Astrocyte (in vitro differentiated cells and primary cell): ENCODE measurements at regions not wholly inside any gene's neighbourhood (a gene's known extent, or its start where the extent isn't known, plus 50 kb on each side); places are given as distances from the start of the nearest gene placed in this dataset.

Experiments used
- DNase-seq: peaks from one replicate; pipeline ENCODE4 v3.0.0-alpha.2; 2010; ENCODE audit warnings: low read depth
- FAIRE-seq: peaks from 2 replicates; lab custom pipeline; 2011; peaks lifted over from hg19 to GRCh38; lab: Jason Lieb, UNC
- H2AFZ ChIP-seq: 2 replicates; pipeline ENCODE4 v1.6.0; 2012; ENCODE audit warnings: low read depth, low read length, inconsistent platforms
- H3K27ac ChIP-seq: 2 replicates; pipeline ENCODE4 v1.5.1; 2011; ENCODE audit warnings: low read depth, low read length, inconsistent platforms
- H3K27me3 ChIP-seq: 2 replicates; pipeline ENCODE4 v1.6.0; 2011; ENCODE audit warnings: low read length, inconsistent platforms; ENCODE audit not compliant: insufficient read depth
- H3K36me3 ChIP-seq: 2 replicates; pipeline ENCODE4 v1.5.1; 2011; ENCODE audit warnings: low read length, inconsistent platforms; ENCODE audit not compliant: insufficient read depth
- H3K4me1 ChIP-seq: 2 replicates; pipeline ENCODE4 v1.5.1; 2011; ENCODE audit warnings: low read length, inconsistent platforms; ENCODE audit not compliant: insufficient read depth
- H3K4me2 ChIP-seq: 2 replicates; pipeline ENCODE4 v1.6.0; 2012; ENCODE audit warnings: low read length, inconsistent platforms
- H3K4me3 ChIP-seq: 2 replicates; pipeline ENCODE4 v1.5.1; 2011; ENCODE audit warnings: low read depth, mild to moderate bottlenecking, low read length, inconsistent platforms; ENCODE audit not compliant: insufficient read depth
- H3K79me2 ChIP-seq: 2 replicates; pipeline ENCODE4 v1.6.0; 2012; ENCODE audit warnings: mild to moderate bottlenecking, low read length, inconsistent platforms; ENCODE audit not compliant: insufficient read depth
- H3K9ac ChIP-seq: 2 replicates; pipeline ENCODE4 v1.6.0; 2012; ENCODE audit warnings: mild to moderate bottlenecking, low read length, inconsistent platforms
- H3K9me3 ChIP-seq: 2 replicates; pipeline ENCODE4 v1.5.1; 2012; ENCODE audit warnings: low read depth, mild to moderate bottlenecking, low read length, inconsistent platforms; ENCODE audit not compliant: insufficient read depth
- H4K20me1 ChIP-seq: 2 replicates; pipeline ENCODE4 v1.6.0; 2012; ENCODE audit warnings: low read length, inconsistent platforms; ENCODE audit not compliant: insufficient read depth
- H3K27ac Mint-ChIP-seq: one replicate; pipeline ENCODE4 v1.8.0; 2021; ENCODE audit warnings: mild to moderate bottlenecking, mixed read lengths; ENCODE audit not compliant: unreplicated experiment
- H3K27me3 Mint-ChIP-seq: one replicate; pipeline ENCODE4 v1.8.0; 2021; ENCODE audit warnings: low read depth, mixed read lengths; ENCODE audit not compliant: unreplicated experiment
- H3K36me3 Mint-ChIP-seq: one replicate; pipeline ENCODE4 v1.8.0; 2021; ENCODE audit warnings: low read depth, mixed read lengths; ENCODE audit not compliant: unreplicated experiment
- H3K4me1 Mint-ChIP-seq: one replicate; pipeline ENCODE4 v1.8.0; 2021; ENCODE audit warnings: low read depth, mixed read lengths; ENCODE audit not compliant: unreplicated experiment
- H3K4me3 Mint-ChIP-seq: one replicate; pipeline ENCODE4 v1.8.0; 2021; ENCODE audit warnings: mild to moderate bottlenecking, moderate library complexity, mixed read lengths; ENCODE audit not compliant: unreplicated experiment
- H3K9me3 Mint-ChIP-seq: one replicate; pipeline ENCODE4 v1.8.0; 2021; ENCODE audit warnings: mild to moderate bottlenecking, mixed read lengths; ENCODE audit not compliant: unreplicated experiment
- EZH2 ChIP-seq: IDR thresholded peaks from 2 replicates; pipeline ENCODE4 v1.6.1; 2012; ENCODE audit warnings: mild to moderate bottlenecking, low read length, inconsistent platforms; ENCODE audit not compliant: insufficient read depth
- TF ChIP-seq, protein P1 (sequence below): IDR thresholded peaks from 2 replicates; pipeline ENCODE4 v1.5.1; 2011; ENCODE audit warnings: low read depth, mild to moderate bottlenecking, inconsistent platforms, low read length, moderate library complexity; ENCODE audit not compliant: insufficient read depth

DNA sequence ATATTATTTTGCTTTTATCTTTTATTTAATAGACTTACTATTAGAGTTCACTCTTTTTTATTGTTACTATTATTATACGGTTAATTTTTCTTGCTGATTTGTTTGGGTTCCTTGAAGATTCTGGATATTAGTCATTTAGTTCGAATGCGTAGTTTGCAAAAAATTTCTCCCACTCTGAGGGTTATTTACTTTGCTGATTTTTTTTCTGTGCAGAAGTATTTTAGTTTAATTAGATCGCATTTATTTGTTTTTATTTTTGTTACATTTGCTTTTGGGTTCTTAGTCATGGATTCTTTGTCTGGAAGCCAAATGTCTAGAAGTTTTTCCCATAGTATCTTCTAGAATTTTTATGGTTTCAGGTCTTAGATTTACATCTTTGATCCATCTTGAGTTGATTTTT lies 585.2 kb downstream of the CPS1 start:
- Histone ChIP-seq H3K9me3 (no peaks in the 10 kb centered on the region), H3K27me3 (no peaks in the 10 kb centered on the region), H4K20me1 (no peaks in the 10 kb centered on the region), H3K79me2 (no peaks in the 10 kb centered on the region), H3K27ac (no peak overlapping the region), H3K36me3 (no peaks in the 10 kb centered on the region), H3K9ac (no peak overlapping the region), H3K4me2 (no peak overlapping the region), H3K4me3 (no peak overlapping the region), H3K4me1 (no peaks in the 10 kb centered on the region), H2AFZ (no peak overlapping the region)
- H3K36me3 Mint-ChIP-seq = no peaks in the 10 kb centered on the region
- no peak overlapping the region for H3K27ac Mint-ChIP-seq
- no peak overlapping the region for H3K4me3 Mint-ChIP-seq
- peaks cover 4% of the 10 kb centered on the region for H3K4me1 Mint-ChIP-seq
- FAIRE-seq (no peak), DNase-seq (no peak)
- no peaks in the 10 kb centered on the region for H3K27me3 Mint-ChIP-seq
- TF ChIP-seq, protein P1, sequence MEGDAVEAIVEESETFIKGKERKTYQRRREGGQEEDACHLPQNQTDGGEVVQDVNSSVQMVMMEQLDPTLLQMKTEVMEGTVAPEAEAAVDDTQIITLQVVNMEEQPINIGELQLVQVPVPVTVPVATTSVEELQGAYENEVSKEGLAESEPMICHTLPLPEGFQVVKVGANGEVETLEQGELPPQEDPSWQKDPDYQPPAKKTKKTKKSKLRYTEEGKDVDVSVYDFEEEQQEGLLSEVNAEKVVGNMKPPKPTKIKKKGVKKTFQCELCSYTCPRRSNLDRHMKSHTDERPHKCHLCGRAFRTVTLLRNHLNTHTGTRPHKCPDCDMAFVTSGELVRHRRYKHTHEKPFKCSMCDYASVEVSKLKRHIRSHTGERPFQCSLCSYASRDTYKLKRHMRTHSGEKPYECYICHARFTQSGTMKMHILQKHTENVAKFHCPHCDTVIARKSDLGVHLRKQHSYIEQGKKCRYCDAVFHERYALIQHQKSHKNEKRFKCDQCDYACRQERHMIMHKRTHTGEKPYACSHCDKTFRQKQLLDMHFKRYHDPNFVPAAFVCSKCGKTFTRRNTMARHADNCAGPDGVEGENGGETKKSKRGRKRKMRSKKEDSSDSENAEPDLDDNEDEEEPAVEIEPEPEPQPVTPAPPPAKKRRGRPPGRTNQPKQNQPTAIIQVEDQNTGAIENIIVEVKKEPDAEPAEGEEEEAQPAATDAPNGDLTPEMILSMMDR = no peak
- no peak for TF ChIP-seq EZH2
- H3K9me3 Mint-ChIP-seq = peaks cover 4% of the 10 kb centered on the region

- H3K27me3 ChIP-seq = no peaks in the 10 kb centered on the region
- Mint-ChIP-seq H3K36me3 (no peaks in the 10 kb centered on the region), H3K4me1 (peaks cover 4% of the 10 kb centered on the region), H3K9me3 (peaks cover 4% of the 10 kb centered on the region), H3K27ac (no peak overlapping the region), H3K27me3 (no peaks in the 10 kb centered on the region), H3K4me3 (no peak overlapping the region)
- TF ChIP-seq, protein P1 = no peak
- no peak for TF ChIP-seq EZH2
- no peaks in the 10 kb centered on the region for H3K79me2 ChIP-seq
- peak overlapping the region; percentile 4 for H3K4me2 ChIP-seq
- no peak overlapping the region for H3K4me3 ChIP-seq
- FAIRE-seq (no peak), DNase-seq (peak; percentile 77)
- peak overlapping the region; percentile 56 for H3K27ac ChIP-seq
- no peaks in the 10 kb centered on the region for H3K9me3 ChIP-seq
- H4K20me1 ChIP-seq = no peaks in the 10 kb centered on the region
- no peak overlapping the region for H2AFZ ChIP-seq
- peak overlapping the region; percentile 3 for H3K9ac ChIP-seq
- H3K36me3 ChIP-seq = no peaks in the 10 kb centered on the region
- no peaks in the 10 kb centered on the region for H3K4me1 ChIP-seq
These were observed 587.7 kb downstream of the CPS1 start for GRCh38 chr2:211144078-211144477.

- H3K27ac ChIP-seq = peak overlapping the region; percentile 45
- no peak for FAIRE-seq
- H3K27me3 ChIP-seq = no peaks in the 10 kb centered on the region
- H2AFZ ChIP-seq = no peak overlapping the region
- no peaks in the 10 kb centered on the region for H3K9me3 ChIP-seq
- no peaks in the 10 kb centered on the region for H3K36me3 ChIP-seq
- no peaks in the 10 kb centered on the region for H4K20me1 ChIP-seq
- no peak overlapping the region for H3K4me2 ChIP-seq
- peak overlapping the region; percentile 59 for H3K27ac Mint-ChIP-seq
- H3K4me3 ChIP-seq = no peak overlapping the region
- H3K4me1 ChIP-seq = no peaks in the 10 kb centered on the region
- H3K36me3 Mint-ChIP-seq = no peaks in the 10 kb centered on the region
- no peaks in the 10 kb centered on the region for H3K27me3 Mint-ChIP-seq
- H3K9me3 Mint-ChIP-seq = peaks cover 4% of the 10 kb centered on the region
- H3K4me1 Mint-ChIP-seq = peaks cover 4% of the 10 kb centered on the region
- no peak overlapping the region for H3K4me3 Mint-ChIP-seq
- TF ChIP-seq, protein P1 = no peak
- TF ChIP-seq EZH2 = no peak
- no peak for DNase-seq
- no peaks in the 10 kb centered on the region for H3K79me2 ChIP-seq
- H3K9ac ChIP-seq = no peak overlapping the region
These were observed 588.7 kb downstream of the CPS1 start for GRCh38 chr2:211144974-211145665.
